Suprapubic skin (tissue), 4 donors: ENCODE measurements at regions not wholly inside any gene's neighbourhood (a gene's known extent, or its start where the extent isn't known, plus 50 kb on each side); places are given as distances from the start of the nearest gene placed in this dataset.

ENCODE experiments used
- CTCF ChIP-seq, 2 donors: fragments of 200-600 bp in 1 of 2; fragments of 450-650 bp in 1 of 2; sonication (generic) in 1 of 2; IDR thresholded peaks; one replicate each; pipeline ENCODE4 v1.5.1; 2016 to 2019; ENCODE audit warnings: antibody characterized with exemption in 2 of 2, mild to moderate bottlenecking in 1 of 2, moderate library complexity in 1 of 2
- POLR2A ChIP-seq, 2 donors: fragments of 450-650 bp; IDR thresholded peaks; one replicate each; pipeline ENCODE4 v1.6.1; 2017; ENCODE audit warnings: antibody characterized with exemption in 2 of 2, mild to moderate bottlenecking in 2 of 2, moderate library complexity in 2 of 2
- POLR2AphosphoS5 ChIP-seq, 3 donors: sonication (generic); formaldehyde crosslinking; IDR thresholded peaks; one replicate each; pipeline ENCODE4 v1.6.1; 2017; ENCODE audit warnings: antibody characterized with exemption in 3 of 3

GRCh38 chr16:50470687-50471086 is 77.5 kb upstream of the NKD1 start:
- TF ChIP-seq POLR2AphosphoS5 (IDR thresholded peaks at IDR 0.05): no peak
- no peak for TF ChIP-seq CTCF (IDR thresholded peaks at IDR 0.05)
- no peak for TF ChIP-seq POLR2A (IDR thresholded peaks at IDR 0.05)
